GM12864 (cell line): ENCODE measurements at regions not wholly inside any gene's neighbourhood (a gene's known extent, or its start where the extent isn't known, plus 50 kb on each side); places are given as distances from the start of the nearest gene placed in this dataset.

ENCODE experiments used
- DNase-seq: peaks from one replicate; pipeline ENCODE4 v3.0.0-alpha.2; 2011; ENCODE audit warnings: low read depth
- H3K4me3 ChIP-seq: 2 replicates; pipeline ENCODE4 v1.5.1; 2011; ENCODE audit warnings: mild to moderate bottlenecking, low read depth, low read length, control low read depth
- CTCF ChIP-seq: IDR thresholded peaks from 2 replicates; pipeline ENCODE4 v1.5.1; 2011; ENCODE audit warnings: low read depth, mild to moderate bottlenecking, moderate library complexity, low read length, control low read depth, inconsistent platforms; ENCODE audit errors: missing control alignments

- TF ChIP-seq CTCF, result no peak
- no peak for DNase-seq
- no peak overlapping the region for H3K4me3 ChIP-seq
Observed at GRCh38 chr4:128517096-128517738, 229.6 kb upstream of the PGRMC2 start.

GRCh38 chr4:128516301-128516969 is 228.8 kb upstream of the PGRMC2 start:
- peak; percentile 25 for DNase-seq

GRCh38 chr4:128513664-128514484 is 226.3 kb upstream of the PGRMC2 start:
- H3K4me3 ChIP-seq, result no peak overlapping the region
- no peak for DNase-seq
- TF ChIP-seq CTCF, result no peak

More at GRCh38 chr4:128516301-128516969, 228.8 kb upstream of the PGRMC2 start:
- no peak for TF ChIP-seq CTCF
- H3K4me3 ChIP-seq, result no peak overlapping the region

- TF ChIP-seq CTCF, result no peak
- no peak overlapping the region for H3K4me3 ChIP-seq
- no peak for DNase-seq
Observed at GRCh38 chr4:128512767-128513322, 225.2 kb upstream of the PGRMC2 start.

- no peak overlapping the region for H3K4me3 ChIP-seq
- TF ChIP-seq CTCF, result no peak
- DNase-seq, result no peak
Observed at GRCh38 chr4:128512161-128512560, 224.5 kb upstream of the PGRMC2 start.

GRCh38 chr4:128510850-128511249 is 223.2 kb upstream of the PGRMC2 start:
- H3K4me3 ChIP-seq, result no peak overlapping the region
- DNase-seq, result no peak
- TF ChIP-seq CTCF, result no peak
